ENCODE measurements at regions not wholly inside any gene's neighbourhood (a gene's known extent, or its start where the extent isn't known, plus 50 kb on each side); places are given as distances from the start of the nearest gene placed in this dataset.

DNA sequence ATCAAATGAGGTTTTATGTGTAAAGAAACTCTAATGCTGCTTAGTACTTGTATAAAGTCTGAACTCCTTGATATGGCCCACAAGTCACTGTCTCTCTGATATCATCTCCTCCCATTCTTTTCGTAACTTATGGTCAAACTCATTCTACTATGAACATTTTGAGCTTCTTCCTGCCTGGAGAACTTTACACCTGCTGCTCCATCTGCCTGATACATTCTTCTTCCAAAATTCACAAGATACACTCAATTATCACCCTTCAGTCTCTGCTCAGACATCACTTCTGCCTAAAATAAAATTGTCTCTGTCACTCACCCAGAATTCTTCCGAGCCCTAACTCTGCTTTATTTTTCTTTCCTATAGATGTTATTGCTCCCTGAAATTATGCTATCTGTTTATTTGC is 192.8 kb upstream of the LYPLAL1 start:
- Histone ChIP-seq H3K9ac (ENCODE audit: control insufficient read depth, insufficient read depth, low read length) (no peak overlapping the region), H3K27me3 (replicated peaks in 1 of 2; ENCODE audit: control insufficient read depth in 2 of 2, insufficient read depth in 2 of 2, low read length in 1 of 2) (no peaks in the 10 kb centered on the region), H3K27ac (ENCODE audit: control insufficient read depth, insufficient read depth) (no peak overlapping the region), H3K79me2 (ENCODE audit: control insufficient read depth, insufficient read depth, low read length) (no peaks in the 10 kb centered on the region), H3K4me1 (ENCODE audit: control insufficient read depth, insufficient read depth, low read length) (no peaks in the 10 kb centered on the region), H3K9me3 (replicated peaks; ENCODE audit: control insufficient read depth, insufficient read depth, low read length) (no peaks in the 10 kb centered on the region), H3K4me2 (ENCODE audit: control insufficient read depth, insufficient read depth) (no peak overlapping the region), H3K36me3 (ENCODE audit: control insufficient read depth in 2 of 2, insufficient read depth in 2 of 2, low read length in 1 of 2) (no peaks in the 10 kb centered on the region), H4K20me1 (ENCODE audit: control insufficient read depth, insufficient read depth) (no peaks in the 10 kb centered on the region), H3K4me3 (no peak overlapping the region), H2AFZ (ENCODE audit: control insufficient read depth, low read depth, low read length) (no peak overlapping the region)
- ChIA-PET RAD21 (ENCODE audit: unreplicated experiment) (no interaction called here), POLR2A (no interaction called here), CTCF (no interaction called here), SMC1A (ENCODE audit: uncharacterized antibody, unreplicated experiment) (no interaction called here)
- no TSS peak for BruUV-seq (replicated peaks)
- FAIRE-seq (no peak), DNase-seq (ENCODE audit: low read depth, low spot score) (no peak), ATAC-seq (no peak)
- intact Hi-C loops (cut with micrococcal nuclease; ENCODE audit: unreplicated experiment) = no loop called here
- in situ Hi-C loops (cut with MboI) = no loop called here
- no peak for TF ChIP-seq SPI1 (IDR thresholded peaks at IDR 0.05; ENCODE audit: borderline replicate concordance, insufficient read depth, low read depth, low read length)
- TF ChIP-seq BCLAF1 (IDR thresholded peaks at IDR 0.05) = no peak
- no peak for TF ChIP-seq RBBP5 (conservative IDR thresholded peaks at IDR 0.05)
- 0% methylated on average over 2 of the region's 2 CpGs for WGBS (ENCODE audit: insufficient coverage, insufficient replicate concordance, low lambda C conversion rate, missing lambda C conversion rate)

GRCh38 chr1:218982482-218982881 is 191.2 kb upstream of the LYPLAL1 start:
- DNase-seq (ENCODE audit: low read depth, low spot score) (no peak), FAIRE-seq (no peak), ATAC-seq (no peak)
- Histone ChIP-seq H3K9ac (ENCODE audit: control insufficient read depth, insufficient read depth, low read length) (no peak overlapping the region), H3K4me3 (no peak overlapping the region), H3K4me2 (ENCODE audit: control insufficient read depth, insufficient read depth) (no peak overlapping the region), H3K27me3 (replicated peaks in 1 of 2; ENCODE audit: control insufficient read depth in 2 of 2, insufficient read depth in 2 of 2, low read length in 1 of 2) (no peaks in the 10 kb centered on the region), H2AFZ (ENCODE audit: control insufficient read depth, low read depth, low read length) (no peak overlapping the region), H3K27ac (ENCODE audit: control insufficient read depth, insufficient read depth) (no peak overlapping the region), H3K4me1 (ENCODE audit: control insufficient read depth, insufficient read depth, low read length) (no peaks in the 10 kb centered on the region), H3K79me2 (ENCODE audit: control insufficient read depth, insufficient read depth, low read length) (no peaks in the 10 kb centered on the region), H3K36me3 (ENCODE audit: control insufficient read depth in 2 of 2, insufficient read depth in 2 of 2, low read length in 1 of 2) (no peaks in the 10 kb centered on the region), H4K20me1 (ENCODE audit: control insufficient read depth, insufficient read depth) (no peaks in the 10 kb centered on the region), H3K9me3 (replicated peaks; ENCODE audit: control insufficient read depth, insufficient read depth, low read length) (no peaks in the 10 kb centered on the region)
- TF ChIP-seq, protein P1, sequence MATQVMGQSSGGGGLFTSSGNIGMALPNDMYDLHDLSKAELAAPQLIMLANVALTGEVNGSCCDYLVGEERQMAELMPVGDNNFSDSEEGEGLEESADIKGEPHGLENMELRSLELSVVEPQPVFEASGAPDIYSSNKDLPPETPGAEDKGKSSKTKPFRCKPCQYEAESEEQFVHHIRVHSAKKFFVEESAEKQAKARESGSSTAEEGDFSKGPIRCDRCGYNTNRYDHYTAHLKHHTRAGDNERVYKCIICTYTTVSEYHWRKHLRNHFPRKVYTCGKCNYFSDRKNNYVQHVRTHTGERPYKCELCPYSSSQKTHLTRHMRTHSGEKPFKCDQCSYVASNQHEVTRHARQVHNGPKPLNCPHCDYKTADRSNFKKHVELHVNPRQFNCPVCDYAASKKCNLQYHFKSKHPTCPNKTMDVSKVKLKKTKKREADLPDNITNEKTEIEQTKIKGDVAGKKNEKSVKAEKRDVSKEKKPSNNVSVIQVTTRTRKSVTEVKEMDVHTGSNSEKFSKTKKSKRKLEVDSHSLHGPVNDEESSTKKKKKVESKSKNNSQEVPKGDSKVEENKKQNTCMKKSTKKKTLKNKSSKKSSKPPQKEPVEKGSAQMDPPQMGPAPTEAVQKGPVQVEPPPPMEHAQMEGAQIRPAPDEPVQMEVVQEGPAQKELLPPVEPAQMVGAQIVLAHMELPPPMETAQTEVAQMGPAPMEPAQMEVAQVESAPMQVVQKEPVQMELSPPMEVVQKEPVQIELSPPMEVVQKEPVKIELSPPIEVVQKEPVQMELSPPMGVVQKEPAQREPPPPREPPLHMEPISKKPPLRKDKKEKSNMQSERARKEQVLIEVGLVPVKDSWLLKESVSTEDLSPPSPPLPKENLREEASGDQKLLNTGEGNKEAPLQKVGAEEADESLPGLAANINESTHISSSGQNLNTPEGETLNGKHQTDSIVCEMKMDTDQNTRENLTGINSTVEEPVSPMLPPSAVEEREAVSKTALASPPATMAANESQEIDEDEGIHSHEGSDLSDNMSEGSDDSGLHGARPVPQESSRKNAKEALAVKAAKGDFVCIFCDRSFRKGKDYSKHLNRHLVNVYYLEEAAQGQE (IDR thresholded peaks at IDR 0.05; ENCODE audit: low read depth, low read length) = no peak
- no peak for TF ChIP-seq ZBED1 (IDR thresholded peaks at IDR 0.05; ENCODE audit: borderline replicate concordance)
- TF ChIP-seq, protein P2, sequence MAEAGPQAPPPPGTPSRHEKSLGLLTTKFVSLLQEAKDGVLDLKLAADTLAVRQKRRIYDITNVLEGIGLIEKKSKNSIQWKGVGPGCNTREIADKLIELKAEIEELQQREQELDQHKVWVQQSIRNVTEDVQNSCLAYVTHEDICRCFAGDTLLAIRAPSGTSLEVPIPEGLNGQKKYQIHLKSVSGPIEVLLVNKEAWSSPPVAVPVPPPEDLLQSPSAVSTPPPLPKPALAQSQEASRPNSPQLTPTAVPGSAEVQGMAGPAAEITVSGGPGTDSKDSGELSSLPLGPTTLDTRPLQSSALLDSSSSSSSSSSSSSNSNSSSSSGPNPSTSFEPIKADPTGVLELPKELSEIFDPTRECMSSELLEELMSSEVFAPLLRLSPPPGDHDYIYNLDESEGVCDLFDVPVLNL (IDR thresholded peaks at IDR 0.05; ENCODE audit: low read depth, low read length) = no peak
- no peak for TF ChIP-seq CBX3 (IDR thresholded peaks at IDR 0.05; ENCODE audit: borderline replicate concordance, low read depth)
- ChIA-PET POLR2A (no interaction called here), CTCF (no interaction called here), SMC1A (ENCODE audit: uncharacterized antibody, unreplicated experiment) (no interaction called here), RAD21 (ENCODE audit: unreplicated experiment) (no interaction called here)
- no TSS peak for BruUV-seq (replicated peaks)
- in situ Hi-C loops (cut with MboI) = no loop called here
- intact Hi-C loops (cut with micrococcal nuclease; ENCODE audit: unreplicated experiment) = no loop called here
- WGBS (ENCODE audit: insufficient coverage, insufficient replicate concordance, low lambda C conversion rate, missing lambda C conversion rate) = 40% methylated on average over 6 of the region's 6 CpGs

Measured in GM12878 (cell line).